ENCODE measurements at regions not wholly inside any gene's neighbourhood (a gene's known extent, or its start where the extent isn't known, plus 50 kb on each side); places are given as distances from the start of the nearest gene placed in this dataset.
"Not testable (repeated sequence)": the region's sequence is repeated elsewhere in the genome, so short reads cannot be mapped to it uniquely, and the experiment has no call there.

DNA sequence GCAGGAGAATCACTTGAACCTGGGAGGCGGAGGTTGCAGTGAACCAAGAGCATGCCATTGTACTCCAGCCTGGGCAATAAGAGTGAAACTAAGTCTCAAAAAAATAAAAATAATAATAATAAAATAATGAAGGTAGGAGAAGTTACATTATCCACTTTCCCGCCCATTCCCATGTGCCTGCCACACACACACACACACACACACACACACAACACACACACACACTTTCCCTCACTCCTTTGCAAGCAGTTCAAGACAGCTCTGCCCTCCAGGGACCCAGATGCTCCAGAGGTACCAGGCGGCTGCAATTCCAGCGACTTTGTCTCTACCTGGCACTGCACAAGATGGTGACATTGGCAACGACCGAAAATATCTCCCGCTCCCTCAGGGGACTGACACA is 224.8 kb upstream of the JARID2 start:
- no peak for DNase-seq (ENCODE audit: low read depth)

GRCh38 chr6:15023018-15023417 is 222.9 kb upstream of the JARID2 start:
- not testable (repeated sequence) for DNase-seq (ENCODE audit: low read depth)

GRCh38 chr6:15023448-15023847 is 222.4 kb upstream of the JARID2 start:
- DNase-seq (ENCODE audit: low read depth) = peak; percentile 33

DNA sequence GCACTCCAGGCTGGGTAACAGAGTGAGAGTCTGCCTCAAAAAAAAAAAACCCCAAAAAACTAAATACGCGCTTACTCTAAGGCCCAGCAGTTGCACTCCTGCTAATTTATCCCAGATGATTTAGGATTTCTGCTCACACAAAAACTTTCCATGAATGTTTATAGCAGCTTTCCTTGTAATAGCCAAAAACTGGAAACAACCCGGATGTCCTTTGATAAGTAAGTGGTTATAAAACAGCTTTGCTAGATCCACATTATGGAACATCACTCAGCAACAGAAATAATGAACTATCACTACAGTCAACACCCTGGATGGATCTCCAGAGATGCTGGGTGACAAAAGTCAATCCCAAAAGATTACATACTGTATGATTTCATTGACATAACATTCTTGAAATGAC is 220.4 kb upstream of the JARID2 start:
- DNase-seq (ENCODE audit: low read depth) = no peak

- no peak for DNase-seq (ENCODE audit: low read depth)
These were observed 219.0 kb upstream of the JARID2 start for GRCh38 chr6:15026832-15027231.

DNA sequence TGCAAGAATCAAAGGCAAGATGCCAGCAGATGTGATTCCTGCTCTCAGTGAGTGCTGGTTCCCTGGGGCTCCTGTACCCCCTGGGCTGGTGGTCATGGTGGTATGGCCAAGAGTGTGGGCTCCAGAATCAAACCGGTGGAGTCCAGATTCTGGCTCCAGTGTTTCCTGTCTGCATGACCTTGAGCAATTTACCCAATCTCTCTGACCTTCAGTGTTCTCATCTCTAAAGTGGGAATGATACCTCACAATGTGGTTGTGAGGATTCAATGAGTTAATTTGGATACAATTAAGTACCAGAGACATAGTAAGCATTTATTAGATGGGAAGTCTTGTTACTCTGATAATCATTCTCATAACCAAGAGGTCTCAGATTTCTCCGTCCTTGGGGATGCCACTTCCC is 218.4 kb upstream of the JARID2 start:
- no peak for DNase-seq (ENCODE audit: low read depth)

GRCh38 chr6:15032015-15032414 is 213.9 kb upstream of the JARID2 start:
- DNase-seq (ENCODE audit: low read depth) = no peak

DNA sequence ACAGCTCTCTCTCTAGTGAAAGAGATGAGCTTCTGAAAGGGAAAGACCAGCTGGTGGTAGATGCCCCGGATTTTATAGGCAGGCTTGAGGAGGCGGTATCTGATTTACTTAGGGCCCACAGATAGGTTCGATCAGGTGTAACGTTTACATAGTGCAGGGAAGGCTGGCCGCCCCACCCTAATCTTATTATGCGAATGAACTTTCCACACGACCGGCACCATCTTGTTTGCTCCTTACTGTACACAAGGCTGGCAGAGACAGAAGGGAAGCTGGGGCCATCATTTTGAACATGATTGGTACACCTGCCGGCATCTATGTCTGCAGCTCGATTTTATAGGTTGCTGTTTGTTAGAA is 212.0 kb upstream of the JARID2 start:
- DNase-seq (ENCODE audit: low read depth) = no peak

DNA sequence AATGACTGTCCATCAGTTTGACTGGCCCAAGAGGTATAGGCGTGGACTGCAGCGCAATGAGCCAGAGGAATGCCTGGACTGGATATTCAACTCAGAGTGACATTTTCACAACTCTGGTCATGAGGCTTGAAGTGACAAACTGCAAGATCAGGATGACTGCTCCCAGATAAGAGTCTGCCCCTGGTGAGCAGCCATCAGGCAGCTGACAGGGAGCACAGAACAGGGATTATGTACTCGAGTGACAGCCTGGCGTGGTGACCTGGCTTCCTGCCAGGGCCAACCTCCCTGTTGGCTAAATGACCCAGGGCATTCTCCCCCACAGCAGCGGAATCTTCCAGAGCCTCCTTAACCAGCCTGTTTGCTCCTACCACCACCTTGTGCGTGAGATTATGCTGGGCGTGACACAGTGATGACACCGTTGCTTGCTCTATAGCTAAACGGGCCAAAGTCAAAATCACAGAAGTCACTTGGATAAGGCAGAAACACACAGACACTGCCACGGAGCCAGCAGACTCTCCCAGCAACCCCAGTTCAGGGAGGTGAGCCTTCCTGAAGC is 209.1 kb upstream of the JARID2 start:
- DNase-seq (ENCODE audit: low read depth) = no peak

- no peak for DNase-seq (ENCODE audit: low read depth)
These were observed 208.6 kb upstream of the JARID2 start for GRCh38 chr6:15037253-15037652.

GRCh38 chr6:15038013-15038791 is 207.7 kb upstream of the JARID2 start:
- no peak for DNase-seq (ENCODE audit: low read depth)

DNA sequence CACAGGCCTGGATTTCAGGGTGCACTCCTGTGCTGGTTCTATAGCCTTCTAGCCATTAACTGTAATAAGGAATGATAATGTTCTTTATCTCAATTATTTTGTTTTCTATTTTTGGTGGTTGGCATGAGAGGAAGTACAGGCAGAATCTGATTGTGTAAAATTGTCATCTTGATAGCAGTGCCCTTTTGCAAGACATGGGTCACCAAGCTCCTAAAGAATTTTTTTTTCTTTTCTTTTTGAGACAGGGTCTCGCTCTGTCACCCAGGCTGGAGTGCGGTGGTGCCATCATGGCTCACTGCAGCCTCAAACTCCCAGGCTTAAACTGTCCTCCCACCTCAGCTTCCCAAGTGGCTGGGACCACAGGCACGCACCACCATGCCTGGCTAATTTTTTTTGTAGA is 206.7 kb upstream of the JARID2 start:
- DNase-seq (ENCODE audit: low read depth) = no peak

GRCh38 chr6:15042938-15043337 is 202.9 kb upstream of the JARID2 start:
- no peak for DNase-seq (ENCODE audit: low read depth)

GRCh38 chr6:15044146-15044882 is 201.6 kb upstream of the JARID2 start:
- DNase-seq (ENCODE audit: low read depth) = no peak

- DNase-seq (ENCODE audit: low read depth) = no peak
These were observed 200.9 kb upstream of the JARID2 start for GRCh38 chr6:15044948-15045347.

DNA sequence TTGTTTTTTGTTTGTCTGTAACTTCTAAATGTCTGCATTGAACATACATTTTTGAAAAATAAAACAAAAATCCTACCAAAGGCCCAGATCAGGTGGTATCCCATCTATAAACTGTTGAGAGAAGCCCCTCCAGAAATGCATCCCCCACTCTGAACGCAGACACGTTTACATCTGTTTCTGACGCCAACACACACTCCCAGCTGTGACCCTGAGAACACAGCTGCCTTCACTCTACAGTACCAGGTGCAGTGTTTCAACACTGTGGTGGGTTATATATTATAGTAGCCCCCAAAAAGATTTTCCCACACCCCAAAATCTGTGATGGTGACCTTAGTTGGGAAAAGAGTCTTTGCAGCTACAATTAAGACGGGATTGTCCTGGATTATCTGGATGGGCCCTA is 199.1 kb upstream of the JARID2 start:
- DNase-seq (ENCODE audit: low read depth) = no peak

- DNase-seq (ENCODE audit: low read depth) = no peak
These were observed 197.5 kb upstream of the JARID2 start for GRCh38 chr6:15048367-15048766.

DNA sequence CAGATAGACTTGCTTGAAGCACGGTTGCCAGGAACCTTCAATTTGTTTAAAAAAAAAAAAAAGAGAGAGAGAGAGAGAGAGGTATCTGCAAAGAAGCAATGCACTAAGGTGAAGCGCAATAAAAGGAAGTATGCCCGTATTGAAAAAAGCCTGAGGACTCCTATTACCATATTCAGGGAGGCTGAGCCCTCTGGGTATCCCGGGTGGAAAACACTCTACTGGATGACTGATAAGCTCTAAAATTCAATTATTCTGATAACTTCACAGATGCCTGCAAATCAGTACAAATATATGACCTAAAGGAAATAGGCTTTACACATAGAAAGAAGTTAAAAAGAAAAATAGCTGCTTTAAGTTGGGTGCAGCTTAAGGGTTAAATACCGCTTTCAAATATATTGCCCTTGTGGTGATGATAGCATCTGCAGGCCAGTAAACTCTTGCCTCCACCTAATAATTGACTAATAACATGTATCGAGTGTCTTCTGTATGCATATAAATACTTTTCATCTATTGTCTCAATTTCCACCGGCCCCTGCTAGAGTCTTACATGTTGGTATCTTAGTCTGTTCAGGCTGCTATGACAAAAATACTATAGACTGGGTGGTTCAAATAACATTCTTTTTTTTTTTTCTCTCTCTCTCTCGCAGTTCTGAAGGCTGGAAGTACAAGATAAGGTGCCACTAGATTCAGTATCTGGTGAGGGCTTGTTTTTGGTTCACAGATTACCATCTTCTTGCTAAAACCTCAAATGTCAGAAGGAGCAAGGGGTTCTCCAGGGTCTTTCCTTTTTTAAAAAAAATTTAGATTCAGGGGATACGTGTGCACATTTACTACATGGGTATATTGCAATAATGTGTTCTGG is 187.4 kb upstream of the JARID2 start:
- DNase-seq (ENCODE audit: low read depth) = no peak

DNA sequence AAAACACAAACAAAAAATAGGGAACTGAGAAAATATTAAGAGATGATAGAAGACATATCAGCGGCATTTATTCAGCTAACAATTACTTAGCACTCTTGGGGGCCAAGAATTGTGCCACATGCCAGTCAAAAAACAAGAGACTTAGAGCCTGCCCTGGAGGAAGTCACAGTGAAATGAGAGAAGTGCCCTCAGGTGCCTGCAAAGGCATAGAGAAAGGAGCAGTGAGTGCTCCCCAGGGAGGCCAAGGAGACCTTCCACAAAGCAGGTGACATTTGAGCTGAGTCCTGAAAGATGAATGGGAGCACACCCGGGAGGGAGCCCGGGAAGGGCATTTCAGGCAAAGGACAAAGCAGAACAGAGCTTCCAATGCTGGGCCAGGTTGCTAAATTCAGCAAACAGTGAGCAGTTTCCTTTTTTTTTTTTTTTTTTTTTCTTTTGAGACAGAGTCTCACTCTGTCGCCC is 184.7 kb upstream of the JARID2 start:
- DNase-seq (ENCODE audit: low read depth) = no peak

DNA sequence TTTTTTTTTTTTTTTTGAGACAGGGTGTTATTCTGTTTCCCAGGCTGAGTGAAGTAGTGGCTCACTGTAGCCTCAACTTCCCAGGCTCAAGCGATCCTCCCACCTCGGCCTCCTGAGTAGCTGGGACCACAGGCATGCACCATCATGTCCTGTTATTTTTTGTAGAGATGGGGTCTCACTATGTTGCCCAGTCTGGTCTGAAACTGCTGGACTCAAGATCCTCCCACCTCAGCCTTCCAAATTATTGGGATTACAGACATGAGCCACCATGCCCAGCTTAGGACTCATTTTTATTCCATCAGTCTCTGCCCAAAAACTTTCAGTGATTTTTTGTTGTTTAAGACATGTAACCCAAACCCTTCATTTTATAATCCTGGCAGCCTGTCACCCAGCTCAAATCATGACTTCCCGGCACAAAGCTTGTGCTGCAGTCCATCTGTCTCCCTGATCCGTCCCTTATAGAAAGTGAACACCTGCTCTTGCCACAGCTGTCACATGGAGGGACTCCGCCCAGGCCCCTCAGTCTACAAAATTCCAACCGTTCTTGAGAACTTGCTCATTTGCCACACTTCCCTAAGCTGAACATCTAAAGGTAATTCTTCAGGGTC is 183.9 kb upstream of the JARID2 start:
- DNase-seq (ENCODE audit: low read depth) = no peak

DNA sequence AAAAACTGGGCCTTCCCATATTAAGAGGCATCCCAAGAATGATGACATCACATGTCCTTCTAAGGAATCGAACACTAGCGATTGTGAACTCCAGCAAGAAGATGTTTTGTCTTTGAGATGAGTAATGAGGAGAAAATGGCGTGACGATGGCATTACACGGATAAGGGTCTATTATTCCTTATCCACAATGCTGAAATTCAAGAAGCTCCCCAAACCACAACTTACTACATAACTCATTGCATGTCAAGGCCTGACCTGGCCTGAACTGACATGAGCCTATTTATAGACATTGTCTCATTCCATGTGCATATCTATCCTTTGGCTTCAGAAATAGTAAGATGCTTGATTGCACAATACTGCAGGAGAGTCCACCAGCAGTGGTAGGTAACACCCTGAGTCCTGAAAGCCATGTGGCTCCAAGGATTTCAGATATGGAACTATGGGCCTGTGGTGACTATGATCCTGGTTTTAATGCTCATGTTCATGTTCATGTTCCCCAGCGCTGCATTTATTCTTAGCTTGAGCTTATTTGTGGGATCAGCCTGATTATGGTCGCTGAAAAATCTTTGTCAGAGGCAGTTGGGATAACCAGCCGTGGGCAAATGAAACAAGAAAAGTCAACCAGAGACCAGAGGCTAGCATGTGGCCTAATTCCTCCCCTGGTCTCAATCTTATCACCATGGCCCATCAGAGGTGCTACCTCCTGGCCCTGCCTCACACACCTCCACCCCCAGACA is 183.2 kb upstream of the JARID2 start:
- no peak for DNase-seq (ENCODE audit: low read depth)

All from stimulated activated CD8-positive, alpha-beta memory T cell treated with anti-CD3 and anti-CD28 coated beads, Interleukin-7, amount 100 ng/mL, for 24 hours (primary cell).